ENCODE measurements at regions not wholly inside any gene's neighbourhood (a gene's known extent, or its start where the extent isn't known, plus 50 kb on each side); places are given as distances from the start of the nearest gene placed in this dataset.

DNA sequence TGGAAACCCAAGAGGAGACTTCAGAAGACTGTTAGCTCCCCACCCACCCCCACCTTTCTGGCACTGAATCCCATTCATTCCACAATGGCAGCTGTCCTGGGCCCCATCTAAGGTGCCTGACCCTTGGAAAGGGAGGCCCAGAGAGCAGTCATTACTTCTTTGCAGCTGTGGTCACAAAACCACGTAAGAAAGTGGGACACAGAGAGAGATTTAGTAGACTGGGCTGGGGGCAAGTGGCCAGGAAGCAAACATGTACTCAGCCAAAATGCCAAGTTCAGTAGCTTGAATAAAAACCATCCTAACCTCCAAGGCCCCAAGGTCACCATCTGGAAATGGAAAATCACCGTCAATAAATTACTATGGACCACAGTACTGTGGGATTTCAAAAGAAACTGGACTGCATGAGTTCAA is 381.4 kb downstream of the TNS1 start (continued):
- TF ChIP-seq REST (IDR thresholded peaks at IDR 0.05; ENCODE audit: low read depth, low read length) = no peak
- TF ChIP-seq GABPA (IDR thresholded peaks at IDR 0.05; ENCODE audit: low read depth) = no peak

GRCh38 chr2:217618744-217619143 is 384.1 kb downstream of the TNS1 start:
- Histone ChIP-seq H3K9me2 (no peaks in the 10 kb centered on the region), H4K20me1 (ENCODE audit: insufficient read depth) (no peaks in the 10 kb centered on the region), H2AFZ (ENCODE audit: low read depth) (no peak overlapping the region), H3K27ac (ENCODE audit: low read depth in 2 of 2, low read length in 1 of 2) (no peak overlapping the region), H3K4me2 (no peak overlapping the region), H3K9me3 (no peaks in the 10 kb centered on the region), H3K27me3 (ENCODE audit: insufficient read depth) (no peaks in the 10 kb centered on the region), H3K36me3 (replicated peaks in 1 of 2; ENCODE audit: control insufficient read depth in 1 of 2, insufficient read depth in 2 of 2, low read length in 1 of 2) (no peaks in the 10 kb centered on the region), H3K4me3 (ENCODE audit: low read depth in 2 of 2, low read length in 1 of 2) (no peak overlapping the region), H3F3A (replicated peaks; ENCODE audit: insufficient read depth) (no peaks in the 10 kb centered on the region), H3K79me2 (ENCODE audit: insufficient read depth) (no peaks in the 10 kb centered on the region), H3K9ac (no peak overlapping the region), H3K4me1 (ENCODE audit: control insufficient read depth in 1 of 2, insufficient read depth in 2 of 2, low read depth in 1 of 2, low read length in 1 of 2) (peaks cover 0 to 26% of the 10 kb centered on the region in 2 experiments; a peak in 2 of 4 replicates)
- POLR2A ChIA-PET = no interaction called here
- TF ChIP-seq RCOR1 (IDR thresholded peaks at IDR 0.05; ENCODE audit: low read length) (no peak), REST (IDR thresholded peaks at IDR 0.05; ENCODE audit: low read depth, low read length) (no peak)
- TF ChIP-seq, protein P1, sequence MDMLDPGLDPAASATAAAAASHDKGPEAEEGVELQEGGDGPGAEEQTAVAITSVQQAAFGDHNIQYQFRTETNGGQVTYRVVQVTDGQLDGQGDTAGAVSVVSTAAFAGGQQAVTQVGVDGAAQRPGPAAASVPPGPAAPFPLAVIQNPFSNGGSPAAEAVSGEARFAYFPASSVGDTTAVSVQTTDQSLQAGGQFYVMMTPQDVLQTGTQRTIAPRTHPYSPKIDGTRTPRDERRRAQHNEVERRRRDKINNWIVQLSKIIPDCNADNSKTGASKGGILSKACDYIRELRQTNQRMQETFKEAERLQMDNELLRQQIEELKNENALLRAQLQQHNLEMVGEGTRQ (IDR thresholded peaks at IDR 0.05; ENCODE audit: borderline replicate concordance, low read depth, low read length) = no peak
- CTCF ChIA-PET = interaction anchor here (0.9 to 1.6 kb wide), 3 partner anchors 32 to 108 kb away, joined by 3 to 5 read pairs (median 4); no protein-coding TSS in a partner anchor
- WGBS (ENCODE audit: low lambda C conversion rate) = 52% methylated on average over 2 of the region's 2 CpGs
- no peak for DNase-seq

GRCh38 chr2:217617616-217618022 is 385.2 kb downstream of the TNS1 start:
- H3K4me2 ChIP-seq = no peak overlapping the region
- POLR2A ChIA-PET = no interaction called here
- no peaks in the 10 kb centered on the region for H3K9me2 ChIP-seq
- no peaks in the 10 kb centered on the region for H3K9me3 ChIP-seq
- CTCF ChIA-PET = interaction anchor here (1.2 to 1.6 kb wide), 2 partner anchors 96 to 107 kb away, joined by 3 to 4 read pairs; no protein-coding TSS in a partner anchor
- H3K4me1 ChIP-seq (ENCODE audit: control insufficient read depth in 1 of 2, insufficient read depth in 2 of 2, low read depth in 1 of 2, low read length in 1 of 2) = peaks cover 0 to 19% of the 10 kb centered on the region in 2 experiments; a peak in 2 of 4 replicates
- H4K20me1 ChIP-seq (ENCODE audit: insufficient read depth) = no peaks in the 10 kb centered on the region
- no peak overlapping the region for H3K9ac ChIP-seq
- no peak overlapping the region for H2AFZ ChIP-seq (ENCODE audit: low read depth)
- DNase-seq = no peak
- TF ChIP-seq NRF1 (IDR thresholded peaks at IDR 0.05; ENCODE audit: low read depth, low read length) (no peak), PBX3 (IDR thresholded peaks at IDR 0.05) (no peak), SMC3 (IDR thresholded peaks at IDR 0.05; ENCODE audit: low read depth, low read length) (no peak), FOXJ3 (CRISPR knock-in tag; IDR thresholded peaks at IDR 0.05) (no peak), SIN3A (IDR thresholded peaks at IDR 0.05; ENCODE audit: borderline replicate concordance, low read depth, low read length) (no peak), JUND (IDR thresholded peaks at IDR 0.05) (no peak), FOXM1 (IDR thresholded peaks at IDR 0.05; ENCODE audit: low read depth) (no peak), MEF2A (IDR thresholded peaks at IDR 0.05; ENCODE audit: borderline replicate concordance, low read depth) (no peak), RFX5 (IDR thresholded peaks at IDR 0.05; ENCODE audit: low read length) (no peak)
- no peaks in the 10 kb centered on the region for H3K36me3 ChIP-seq (replicated peaks in 1 of 2; ENCODE audit: control insufficient read depth in 1 of 2, insufficient read depth in 2 of 2, low read length in 1 of 2)
- no peak overlapping the region for H3K4me3 ChIP-seq (ENCODE audit: low read depth in 2 of 2, low read length in 1 of 2)
- H3K27me3 ChIP-seq (ENCODE audit: insufficient read depth) = no peaks in the 10 kb centered on the region
- H3F3A ChIP-seq (replicated peaks; ENCODE audit: insufficient read depth) = no peaks in the 10 kb centered on the region
- H3K27ac ChIP-seq (ENCODE audit: low read depth in 2 of 2, low read length in 1 of 2) = peak overlapping the region in 1 of 2 experiments; percentile 6; a peak in 1 of 4 replicates
- H3K79me2 ChIP-seq (ENCODE audit: insufficient read depth) = no peaks in the 10 kb centered on the region
- WGBS (ENCODE audit: low lambda C conversion rate) = 61% methylated on average over 8 of the region's 8 CpGs
